Psoas muscle (tissue), 7 donors: ENCODE measurements at regions not wholly inside any gene's neighbourhood (a gene's known extent, or its start where the extent isn't known, plus 50 kb on each side); places are given as distances from the start of the nearest gene placed in this dataset.
A peak's percentile ranks its signal among the peaks of the same experiment; 100 is the strongest.

ENCODE experiments used
- ATAC-seq, 4 donors: fragments of 200-7000 bp; cut with Tn5 transposase; one replicate each; pipeline ENCODE4 v1.9.1; 2020; ENCODE audit warnings: moderate library complexity in 3 of 4, mild to moderate bottlenecking in 2 of 4
- DNase-seq, 2 donors: peaks; one replicate each; pipeline ENCODE4 v3.0.0-alpha.2; 2020
- H3K27ac ChIP-seq: fragments of 200-600 bp; one replicate; pipeline ENCODE4 v1.8.0; 2022
- H3K27me3 ChIP-seq, 3 donors: fragments of 200-600 bp in 1 of 3; one replicate each; pipeline versions ENCODE4 v1.6.1 to v1.8.0; 2013 to 2022; ENCODE audit warnings: low read length in 2 of 3, mild to moderate bottlenecking in 2 of 3, moderate library complexity in 1 of 3; ENCODE audit not compliant: insufficient read depth in 3 of 3
- H3K36me3 ChIP-seq, 2 donors: fragments of 200-600 bp in 1 of 2; one replicate each; pipeline versions ENCODE4 v1.6.1 to v1.8.0; 2013 to 2022; ENCODE audit warnings: low read depth in 1 of 2, mild to moderate bottlenecking in 1 of 2, moderate library complexity in 1 of 2; ENCODE audit not compliant: insufficient read depth in 1 of 2
- H3K4me1 ChIP-seq: fragments of 200-600 bp; one replicate; pipeline ENCODE4 v1.8.0; 2022
- H3K4me3 ChIP-seq: fragments of 200-600 bp; one replicate; pipeline ENCODE4 v1.8.0; 2022; ENCODE audit warnings: mild to moderate bottlenecking
- H3K9me3 ChIP-seq: fragments of 200-600 bp; one replicate; pipeline ENCODE4 v1.8.0; 2022
- CTCF ChIP-seq: fragments of 200-600 bp; IDR thresholded peaks from one replicate; pipeline ENCODE4 v1.8.0; 2022; ENCODE audit warnings: antibody characterized with exemption
- WGBS, 3 donors: extraction: QIAGEN DNeasy Blood & Tissue Kit; methylation state at CpG; one replicate each; pipeline versions ENCODE4 v1.1.6 to v1.1.7; 2013; 5-methylcytosine and 5-hydroxymethylcytosine counted together
- intact Hi-C, 2 donors: fragments of 100-400 bp; cut with DNase I; formaldehyde crosslinking; loops; one replicate each; pipeline versions ENCODE4 v1.11.0 to v1.14.2; 2022
- donor health status: healthy with polysubstance abuse.
- donor health status: DM: no; HTN: no; CAD: no; lungs with moderate emphysema.
- donor health status: Bipolar disorder and iron deficiency.
- donor health status: healthy.
- donor health status: DM: yes; HTN: yes; CAD: no.
- donor health status: DM: no; HTN: no; CAD: no.
- donor health status: DM: yes; HTN: yes; CAD: no.

GRCh38 chr13:23990455-23990854 is 93.2 kb upstream of the C1QTNF9B start:
- H3K27ac ChIP-seq = no peak overlapping the region
- no peak overlapping the region for H3K4me3 ChIP-seq
- H3K27me3 ChIP-seq = peaks cover 0 to 7% (median 0%) of the 10 kb centered on the region in 3 donors
- H3K9me3 ChIP-seq = no peaks in the 10 kb centered on the region
- DNase-seq = no peak
- WGBS, 3 donors = 42 to 92% (median 87%) methylated on average over 2 of the region's 2 CpGs
- no peak for TF ChIP-seq CTCF
- H3K4me1 ChIP-seq = no peaks in the 10 kb centered on the region
- H3K36me3 ChIP-seq = no peaks in the 10 kb centered on the region
- no peak for ATAC-seq
- intact Hi-C loops = no loop called here

GRCh38 chr13:23991119-23991518 is 93.8 kb upstream of the C1QTNF9B start:
- Histone ChIP-seq H3K27me3 (peaks cover 0 to 7% (median 0%) of the 10 kb centered on the region in 3 donors), H3K27ac (no peak overlapping the region), H3K4me3 (no peak overlapping the region), H3K36me3 (no peaks in the 10 kb centered on the region), H3K9me3 (no peaks in the 10 kb centered on the region), H3K4me1 (no peaks in the 10 kb centered on the region)
- ATAC-seq = no peak
- no peak for TF ChIP-seq CTCF
- WGBS, 3 donors = 79 to 87% (median 82%) methylated on average over 3 of the region's 3 CpGs
- intact Hi-C loops = no loop called here
- no peak for DNase-seq

GRCh38 chr13:23992781-23993679 is 95.7 kb upstream of the C1QTNF9B start:
- WGBS, 3 donors = 31 to 38% (median 35%) methylated on average over 12 of the region's 12 CpGs
- H3K9me3 ChIP-seq = no peaks in the 10 kb centered on the region
- intact Hi-C loops = no loop called here
- DNase-seq (no peak), ATAC-seq (peak in 1 of 4 donors; percentile 23)
- no peak overlapping the region for H3K4me3 ChIP-seq
- H3K4me1 ChIP-seq = no peaks in the 10 kb centered on the region
- H3K27ac ChIP-seq = no peak overlapping the region
- no peaks in the 10 kb centered on the region for H3K36me3 ChIP-seq
- H3K27me3 ChIP-seq = peaks cover 0 to 7% (median 2%) of the 10 kb centered on the region in 3 donors
- no peak for TF ChIP-seq CTCF

GRCh38 chr13:23993680-23993985 is 96.3 kb upstream of the C1QTNF9B start:
- no peaks in the 10 kb centered on the region for H3K9me3 ChIP-seq
- H3K4me3 ChIP-seq = no peak overlapping the region
- H3K27ac ChIP-seq = no peak overlapping the region
- ATAC-seq = no peak
- intact Hi-C loops = no loop called here
- 62 to 68% (median 64%) methylated on average over 1 of the region's 1 CpG for WGBS, 3 donors
- TF ChIP-seq CTCF = no peak
- DNase-seq = no peak
- H3K36me3 ChIP-seq = no peaks in the 10 kb centered on the region
- peaks cover 0 to 7% (median 2%) of the 10 kb centered on the region in 3 donors for H3K27me3 ChIP-seq
- H3K4me1 ChIP-seq = no peaks in the 10 kb centered on the region
